HG02840 (cell line): ENCODE measurements at regions not wholly inside any gene's neighbourhood (a gene's known extent, or its start where the extent isn't known, plus 50 kb on each side); places are given as distances from the start of the nearest gene placed in this dataset.
"Not testable (repeated sequence)": the region's sequence is repeated elsewhere in the genome, so short reads cannot be mapped to it uniquely, and the experiment has no call there.

Experiments used
- ATAC-seq: cut with Tn5 transposase; IDR thresholded peaks from one replicate; pipeline ENCODE4 v1.9.1; 2021; ENCODE audit warnings: mild to moderate bottlenecking, moderate library complexity, moderate number of reproducible peaks; ENCODE audit not compliant: unreplicated experiment, low FRiP score

GRCh38 chr7:106530183-106530582 is 130.8 kb downstream of the CCDC71L start:
- ATAC-seq, result not testable (repeated sequence)

DNA sequence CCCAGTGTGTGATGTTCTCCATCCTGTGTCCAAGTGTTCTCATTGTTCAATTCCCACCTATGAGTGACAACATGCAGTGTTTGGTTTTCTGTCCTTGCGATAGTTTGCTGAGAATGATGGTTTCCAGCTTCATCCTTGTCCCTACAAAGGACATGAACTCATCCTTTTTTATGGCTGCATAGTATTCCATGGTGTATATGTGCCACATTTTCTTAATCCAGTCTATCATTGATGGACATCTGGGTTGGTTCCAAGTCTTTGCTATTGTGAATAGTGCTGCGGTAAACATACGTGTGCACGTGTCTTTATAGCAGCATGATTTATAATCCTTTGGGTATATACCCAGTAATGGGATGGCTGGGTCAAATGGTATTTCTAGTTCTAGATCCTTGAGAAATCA is 134.3 kb downstream of the CCDC71L start:
- not testable (repeated sequence) for ATAC-seq

GRCh38 chr7:106524690-106525059 is 136.3 kb downstream of the CCDC71L start:
- no peak for ATAC-seq

- no peak for ATAC-seq
Observed at GRCh38 chr7:106523482-106523881, 137.5 kb downstream of the CCDC71L start.

- ATAC-seq, result no peak
Observed at GRCh38 chr7:106522696-106523095, 138.3 kb downstream of the CCDC71L start.

DNA sequence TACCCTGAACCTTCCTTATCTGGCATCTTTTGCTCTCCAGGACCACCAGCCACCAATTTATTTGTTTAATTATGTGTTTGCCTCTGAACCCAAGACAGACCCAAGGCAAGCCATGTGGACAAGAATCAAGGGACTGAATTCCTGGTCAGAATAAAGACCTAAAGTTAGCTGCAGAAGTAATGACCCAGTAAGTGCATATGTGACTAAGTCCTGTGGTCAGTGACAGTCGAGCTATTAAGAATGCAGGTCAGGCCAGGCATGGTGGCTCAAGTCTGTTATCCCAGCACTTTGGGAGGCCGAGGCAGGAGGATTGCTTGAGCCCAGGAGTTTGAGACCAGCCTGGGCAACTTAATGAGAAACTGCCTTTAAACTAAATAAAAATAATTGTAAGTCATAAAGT is 139.4 kb downstream of the CCDC71L start:
- ATAC-seq, result no peak

DNA sequence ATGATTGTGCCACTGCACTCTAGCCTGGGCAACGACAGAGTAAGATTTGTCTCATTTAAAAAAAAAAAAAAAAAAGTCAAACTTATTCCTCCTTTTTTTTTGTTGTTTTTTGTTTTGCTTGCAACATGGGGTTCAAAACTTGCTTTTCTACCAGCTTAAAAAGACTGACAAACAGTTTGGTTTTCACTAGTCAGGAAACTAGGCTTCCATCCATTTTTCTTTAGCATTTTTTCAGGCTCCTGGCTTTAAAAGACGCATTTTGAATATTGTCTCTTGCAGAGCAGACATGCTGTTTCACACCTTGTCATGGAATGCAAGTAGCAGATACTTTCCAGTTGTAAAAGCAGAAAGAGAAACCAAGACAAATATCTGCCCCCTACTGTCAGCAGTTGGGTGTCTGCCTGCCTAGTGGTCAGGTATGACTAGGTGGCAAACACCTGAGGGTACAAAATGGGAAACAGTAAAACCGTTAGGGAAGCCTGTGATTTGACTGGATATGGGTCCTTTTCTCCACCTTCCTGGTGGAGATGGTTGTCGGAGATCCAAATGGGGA is 139.9 kb downstream of the CCDC71L start:
- ATAC-seq, result no peak

GRCh38 chr7:106518967-106519366 is 142.0 kb downstream of the CCDC71L start:
- ATAC-seq, result no peak

- ATAC-seq, result no peak
Observed at GRCh38 chr7:106518239-106518638, 142.7 kb downstream of the CCDC71L start.

- ATAC-seq, result no peak
Observed at GRCh38 chr7:106517508-106517907, 143.4 kb downstream of the CCDC71L start.

GRCh38 chr7:106515321-106515720 is 145.6 kb downstream of the CCDC71L start:
- no peak for ATAC-seq

DNA sequence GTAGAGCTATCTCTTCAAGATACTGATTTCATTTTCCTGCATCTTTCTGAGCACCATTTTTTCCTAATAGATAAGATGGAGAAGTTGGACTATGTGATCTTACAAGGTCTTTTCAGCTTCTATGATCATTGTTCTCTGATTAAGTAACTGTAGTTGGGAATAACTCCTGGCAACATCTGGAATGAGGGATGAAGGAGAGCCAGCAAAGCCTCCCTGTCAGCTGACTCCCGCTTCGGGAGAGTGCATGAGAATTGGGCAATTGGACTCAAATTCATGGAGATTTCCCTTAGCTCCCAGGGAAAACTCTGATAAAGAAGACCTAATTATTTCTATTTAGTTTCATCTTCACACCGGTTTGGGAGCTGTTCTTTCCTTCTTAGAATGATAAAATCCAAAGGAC is 146.1 kb downstream of the CCDC71L start:
- no peak for ATAC-seq

DNA sequence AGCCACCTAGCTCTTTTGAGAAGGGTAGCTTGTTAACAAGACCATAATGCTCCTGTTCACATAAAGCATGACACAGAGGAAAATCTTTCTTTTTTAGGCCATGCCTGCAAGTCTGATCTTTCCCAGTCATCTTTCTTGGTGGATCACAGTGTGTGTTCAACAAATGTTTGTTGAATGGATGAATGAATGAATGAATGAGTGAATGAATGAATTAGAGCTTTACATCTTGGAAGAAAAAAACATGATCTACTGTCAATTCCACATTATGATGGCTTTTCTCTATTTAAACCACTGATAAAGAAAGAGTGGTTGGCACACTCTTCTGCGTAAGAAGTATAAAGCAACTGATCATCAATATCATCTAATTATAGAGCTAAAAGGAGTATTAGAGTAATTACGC is 148.7 kb downstream of the CCDC71L start:
- no peak for ATAC-seq

- no peak for ATAC-seq
Observed at GRCh38 chr7:106504645-106505044, 156.3 kb downstream of the CCDC71L start.

DNA sequence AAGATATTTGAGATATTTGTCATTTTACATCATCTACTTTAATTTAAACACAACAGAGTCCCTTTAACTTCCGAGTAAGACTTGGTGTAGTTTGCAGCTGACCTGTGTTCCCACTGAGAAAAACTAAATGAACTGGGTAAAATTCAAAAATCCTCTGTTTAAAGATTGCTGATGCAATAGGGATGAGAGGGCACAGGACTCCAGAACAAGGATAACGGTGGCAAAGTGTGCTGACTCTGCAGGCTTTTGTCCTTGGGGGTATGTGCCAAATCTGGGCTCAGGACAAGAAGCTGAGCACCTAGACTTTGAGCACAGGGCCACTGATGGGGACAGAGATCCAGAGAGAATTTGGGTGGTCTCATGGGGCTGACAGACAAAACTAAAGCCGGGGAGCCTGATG is 156.8 kb downstream of the CCDC71L start:
- no peak for ATAC-seq

DNA sequence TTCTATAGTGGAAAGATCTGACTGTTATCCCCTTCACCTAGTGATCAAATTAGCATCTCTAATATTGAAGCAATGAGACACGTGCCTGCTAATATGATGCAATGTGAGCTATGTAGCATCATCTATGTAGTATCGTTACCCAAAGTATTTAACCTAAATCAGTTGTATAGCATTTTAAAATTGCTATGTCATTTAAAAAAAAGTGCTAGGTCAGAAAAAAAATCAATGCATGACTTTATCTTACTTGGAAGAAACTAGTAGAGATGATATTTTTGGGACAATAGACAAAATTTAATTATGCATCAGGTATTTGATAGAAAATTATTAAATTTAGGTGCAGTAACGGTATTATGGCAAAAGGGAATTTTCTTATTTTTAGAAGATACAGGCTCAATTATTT is 157.3 kb downstream of the CCDC71L start:
- no peak for ATAC-seq

DNA sequence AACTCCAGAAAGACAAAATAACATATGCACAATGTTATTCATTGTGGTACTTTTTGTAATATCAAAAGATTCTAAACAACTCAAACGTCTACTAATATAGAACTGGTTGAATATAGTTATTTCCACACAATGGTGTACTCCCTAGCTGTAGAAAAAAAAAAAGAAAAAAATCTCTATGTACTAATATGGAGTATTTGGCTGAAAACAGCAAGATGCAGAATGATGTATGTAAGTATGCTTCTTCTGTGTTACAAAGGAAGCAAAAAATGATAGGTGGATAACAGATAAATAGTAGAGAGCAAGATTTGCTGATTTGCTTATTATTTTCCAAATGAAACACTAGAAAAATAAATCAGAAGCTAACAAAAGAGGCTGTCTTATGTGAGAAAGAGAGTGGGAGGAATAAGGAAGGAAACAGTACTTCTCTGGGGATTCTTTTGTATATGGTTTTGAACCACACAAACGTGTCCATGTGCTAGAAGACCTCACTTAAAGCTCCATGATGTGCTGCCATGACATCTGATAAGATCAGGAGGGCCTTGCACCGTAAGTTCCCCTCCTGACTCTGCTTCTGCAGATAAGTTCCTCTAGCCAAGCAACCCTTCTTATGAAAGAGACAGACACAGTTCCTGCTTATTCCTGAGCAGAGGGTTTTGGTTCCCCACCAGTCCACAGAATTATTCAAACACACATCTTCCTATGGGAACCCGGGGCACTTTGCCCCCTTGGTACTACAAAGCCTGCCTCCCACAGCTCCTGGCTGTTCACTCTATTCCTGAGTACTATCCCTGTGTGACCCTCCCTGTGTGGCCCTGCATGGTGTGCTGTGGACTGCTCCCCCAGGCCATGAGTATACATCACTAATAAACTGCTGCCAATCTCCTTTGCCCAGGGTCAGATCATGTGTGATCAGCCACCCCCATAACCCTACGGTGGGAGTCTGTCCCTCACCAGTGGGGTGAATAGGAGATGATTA is 159.1 kb downstream of the CCDC71L start:
- ATAC-seq, result no peak

DNA sequence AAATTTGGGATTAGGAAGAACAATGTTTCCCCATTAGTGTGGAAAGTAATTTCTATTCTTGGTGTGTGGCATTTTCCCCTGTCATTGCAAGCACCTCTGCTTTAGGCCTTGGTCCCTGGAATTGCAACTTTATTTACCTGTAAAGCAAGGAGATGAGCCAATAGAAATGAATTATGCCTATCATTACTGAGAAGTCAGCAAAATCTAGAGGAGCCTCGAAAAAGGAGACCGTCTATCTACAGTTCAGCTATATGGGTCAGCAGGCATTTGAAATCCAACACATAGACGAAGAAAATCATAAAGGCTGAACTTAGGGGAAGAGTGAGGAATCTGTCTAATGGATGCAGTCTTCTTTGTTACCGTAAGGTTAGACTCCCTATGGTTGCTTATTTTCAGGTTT is 161.1 kb downstream of the CCDC71L start:
- no peak for ATAC-seq

DNA sequence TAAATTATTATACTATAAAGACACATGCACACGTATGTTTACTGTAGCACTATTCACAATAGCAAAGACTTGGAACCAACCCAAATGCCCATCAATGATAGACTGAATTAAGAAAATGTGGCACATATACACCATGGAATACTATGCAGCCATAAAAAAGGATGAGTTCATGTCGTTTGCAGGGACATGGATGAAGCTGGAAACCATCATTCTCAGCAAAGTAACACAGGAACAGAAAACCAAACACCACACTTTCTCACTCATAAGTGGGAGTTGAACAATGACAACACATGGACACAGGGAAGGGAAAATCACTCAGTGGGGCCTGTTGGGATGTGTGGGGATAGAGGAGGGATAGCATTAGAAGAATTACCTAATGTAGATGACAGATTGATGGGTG is 163.0 kb downstream of the CCDC71L start:
- ATAC-seq, result not testable (repeated sequence)

- no peak for ATAC-seq
Observed at GRCh38 chr7:106493041-106493731, 167.8 kb downstream of the CCDC71L start.

GRCh38 chr7:106488465-106488864 is 172.5 kb downstream of the CCDC71L start:
- no peak for ATAC-seq
